CD8-positive, alpha-beta memory T cell (primary cell): ENCODE measurements at regions not wholly inside any gene's neighbourhood (a gene's known extent, or its start where the extent isn't known, plus 50 kb on each side); places are given as distances from the start of the nearest gene placed in this dataset.

Source experiments
- CTCF ChIA-PET: fragments of 350-600 bp; sonication (Branson Sonifier 250); formaldehyde crosslinking; loops from one replicate; lab custom pipeline; 2021; ENCODE audit warnings: antibody characterized with exemption; lab: Charles Lee
- POLR2A ChIA-PET: fragments of 350-600 bp; sonication (Branson Sonifier 250); formaldehyde crosslinking; loops from one replicate; lab custom pipeline; 2021; ENCODE audit warnings: antibody characterized with exemption; lab: Charles Lee
- DNase-seq, 5 donors: peaks; one replicate each; pipeline versions ENCODE4 v3.0.0 to v3.0.0-alpha.2; 2020 to 2022; ENCODE audit warnings: mixed read lengths in 1 of 5
- H3K27ac ChIP-seq: one replicate; pipeline ENCODE4 v1.7.0; 2013; ENCODE audit warnings: low read depth, mild to moderate bottlenecking, low read length, moderate library complexity
- H3K27me3 ChIP-seq: 2 replicates; pipeline ENCODE4 v1.7.0; 2013; ENCODE audit warnings: low read length, mild to moderate bottlenecking; ENCODE audit not compliant: insufficient read depth, poor library complexity, severe bottlenecking
- H3K36me3 ChIP-seq: 2 replicates; pipeline ENCODE4 v1.7.0; 2013; ENCODE audit warnings: mild to moderate bottlenecking, low read length, moderate library complexity; ENCODE audit not compliant: insufficient read depth
- H3K4me1 ChIP-seq: 2 replicates; pipeline ENCODE4 v1.7.0; 2013; ENCODE audit warnings: mild to moderate bottlenecking, low read length, moderate library complexity; ENCODE audit not compliant: insufficient read depth
- H3K4me3 ChIP-seq: 2 replicates; pipeline ENCODE4 v1.7.0; 2013; ENCODE audit warnings: mild to moderate bottlenecking, low read length
- H3K9me3 ChIP-seq: 2 replicates; pipeline ENCODE4 v1.7.0; 2013; ENCODE audit warnings: mild to moderate bottlenecking, low read length
- H3K27ac Mint-ChIP-seq, 8 donors: one replicate each; pipeline ENCODE4 v1.8.0; 2020 to 2021; ENCODE audit warnings: mixed read lengths in 8 of 8, mild to moderate bottlenecking in 6 of 8, inconsistent platforms in 3 of 8, moderate library complexity in 3 of 8
- H3K27me3 Mint-ChIP-seq, 2 donors: one replicate each; pipeline ENCODE4 v1.8.0; 2020 to 2021; ENCODE audit warnings: mixed read lengths in 2 of 2, mild to moderate bottlenecking in 1 of 2, moderate library complexity in 1 of 2
- H3K36me3 Mint-ChIP-seq, 3 donors: one replicate each; pipeline ENCODE4 v1.8.0; 2020 to 2021; ENCODE audit warnings: mixed read lengths in 3 of 3, inconsistent platforms in 1 of 3, mild to moderate bottlenecking in 1 of 3
- H3K4me1 Mint-ChIP-seq, 3 donors: one replicate each; pipeline ENCODE4 v1.8.0; 2020 to 2021; ENCODE audit warnings: mixed read lengths in 3 of 3, inconsistent platforms in 1 of 3, mild to moderate bottlenecking in 1 of 3
- H3K4me3 Mint-ChIP-seq, 7 donors: one replicate each; pipeline ENCODE4 v1.8.0; 2020 to 2021; ENCODE audit warnings: mixed read lengths in 7 of 7, mild to moderate bottlenecking in 6 of 7, moderate library complexity in 4 of 7, inconsistent platforms in 2 of 7
- H3K9me3 Mint-ChIP-seq, 5 donors: one replicate each; pipeline ENCODE4 v1.8.0; 2020 to 2022; ENCODE audit warnings: mixed read lengths in 5 of 5, mild to moderate bottlenecking in 3 of 5, moderate library complexity in 2 of 5, inconsistent platforms in 1 of 5

DNA sequence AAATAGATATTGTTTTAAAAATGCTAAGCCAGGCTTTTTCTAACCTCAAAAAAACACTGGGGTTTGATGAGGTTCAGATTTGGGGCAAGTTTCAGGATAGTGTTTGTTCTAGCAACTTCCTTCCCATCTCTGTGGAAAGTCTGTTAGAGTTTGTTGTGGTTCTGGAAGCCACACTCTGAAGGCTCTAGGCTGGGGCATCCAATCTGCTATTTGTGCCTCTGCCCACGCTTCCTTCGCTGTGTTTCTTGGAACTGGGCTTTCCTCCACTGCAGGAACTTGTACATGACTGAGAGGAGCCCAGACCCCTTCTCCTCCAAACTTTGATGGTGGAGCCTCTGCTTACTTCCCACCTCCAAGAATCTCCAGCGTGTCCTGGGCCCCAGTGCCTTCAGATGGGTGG, 108.5 kb upstream of the SLC25A13 start:
- no peak for DNase-seq
- H3K4me3 Mint-ChIP-seq = no peak overlapping the region
- ChIA-PET CTCF (no interaction called here), POLR2A (no interaction called here)
- no peak overlapping the region for H3K27ac Mint-ChIP-seq
- Histone ChIP-seq H3K27me3 (no peaks in the 10 kb centered on the region), H3K9me3 (no peaks in the 10 kb centered on the region), H3K4me1 (no peaks in the 10 kb centered on the region), H3K36me3 (no peaks in the 10 kb centered on the region), H3K27ac (no peak overlapping the region), H3K4me3 (no peak overlapping the region)
- H3K4me1 Mint-ChIP-seq = no peaks in the 10 kb centered on the region
- H3K9me3 Mint-ChIP-seq = peaks cover 0 to 2% (median 0%) of the 10 kb centered on the region in 5 donors
- H3K27me3 Mint-ChIP-seq = peaks cover 2 to 31% of the 10 kb centered on the region in 2 donors
- H3K36me3 Mint-ChIP-seq = peaks cover 0 to 3% (median 0%) of the 10 kb centered on the region in 3 donors

DNA sequence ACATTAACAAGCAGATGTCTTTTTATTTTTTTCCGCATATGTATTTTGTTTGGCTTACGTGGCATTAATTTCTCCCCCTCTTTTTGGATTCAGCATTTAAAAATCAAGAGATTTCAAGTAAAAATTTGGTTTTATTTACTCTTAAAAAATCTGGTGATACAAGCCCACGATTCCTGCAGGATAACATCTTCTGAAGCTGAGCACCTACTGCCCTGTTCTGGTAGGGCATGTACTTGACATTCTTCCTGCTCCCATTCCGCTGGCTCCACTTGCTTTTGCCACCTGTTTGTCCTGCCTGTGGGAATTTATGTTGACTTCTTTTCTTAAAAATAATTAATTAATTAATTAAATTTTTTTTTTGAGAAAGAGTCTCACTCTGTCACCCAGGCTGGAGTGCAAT, 105.2 kb upstream of the SLC25A13 start:
- H3K36me3 ChIP-seq = no peaks in the 10 kb centered on the region
- no peak overlapping the region for H3K27ac Mint-ChIP-seq
- peaks cover 0 to 3% (median 0%) of the 10 kb centered on the region in 3 donors for H3K36me3 Mint-ChIP-seq
- H3K4me3 Mint-ChIP-seq = no peak overlapping the region
- no peak overlapping the region for H3K4me3 ChIP-seq
- peaks cover 0 to 2% (median 0%) of the 10 kb centered on the region in 5 donors for H3K9me3 Mint-ChIP-seq
- ChIA-PET CTCF (no interaction called here), POLR2A (no interaction called here)
- DNase-seq = no peak
- H3K27ac ChIP-seq = no peak overlapping the region
- H3K27me3 ChIP-seq = no peaks in the 10 kb centered on the region
- no peaks in the 10 kb centered on the region for H3K4me1 ChIP-seq
- H3K4me1 Mint-ChIP-seq = no peaks in the 10 kb centered on the region
- peaks cover 2 to 27% of the 10 kb centered on the region in 2 donors for H3K27me3 Mint-ChIP-seq
- H3K9me3 ChIP-seq = no peaks in the 10 kb centered on the region

DNA sequence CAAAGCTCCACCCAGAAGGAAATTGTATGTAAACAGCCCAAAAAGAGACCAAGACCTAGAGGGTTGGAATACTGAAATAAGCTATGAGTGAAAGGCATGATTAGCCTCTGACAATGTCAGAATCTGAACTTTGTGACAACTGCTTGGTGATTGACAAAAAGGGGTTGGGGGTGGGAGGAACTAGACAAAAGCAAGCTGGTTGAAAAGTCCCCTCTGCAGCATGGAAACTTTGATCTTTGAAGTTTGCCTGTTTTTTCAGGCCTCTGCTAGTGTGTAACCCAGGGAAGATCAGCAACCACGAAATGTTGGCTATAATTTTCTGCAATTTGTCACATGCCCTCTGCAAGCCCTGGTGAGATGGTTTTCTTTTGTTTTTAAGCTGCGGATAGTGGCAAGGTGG, 104.8 kb upstream of the SLC25A13 start:
- Mint-ChIP-seq H3K27me3 (peaks cover 2 to 27% of the 10 kb centered on the region in 2 donors), H3K4me3 (no peak overlapping the region), H3K27ac (no peak overlapping the region), H3K9me3 (peaks cover 0 to 2% (median 0%) of the 10 kb centered on the region in 5 donors), H3K4me1 (no peaks in the 10 kb centered on the region), H3K36me3 (peaks cover 0 to 3% (median 0%) of the 10 kb centered on the region in 3 donors)
- POLR2A ChIA-PET = no interaction called here
- Histone ChIP-seq H3K9me3 (no peaks in the 10 kb centered on the region), H3K27ac (no peak overlapping the region), H3K4me3 (no peak overlapping the region), H3K4me1 (no peaks in the 10 kb centered on the region), H3K27me3 (no peaks in the 10 kb centered on the region), H3K36me3 (no peaks in the 10 kb centered on the region)
- CTCF ChIA-PET = no interaction called here
- no peak for DNase-seq

DNA sequence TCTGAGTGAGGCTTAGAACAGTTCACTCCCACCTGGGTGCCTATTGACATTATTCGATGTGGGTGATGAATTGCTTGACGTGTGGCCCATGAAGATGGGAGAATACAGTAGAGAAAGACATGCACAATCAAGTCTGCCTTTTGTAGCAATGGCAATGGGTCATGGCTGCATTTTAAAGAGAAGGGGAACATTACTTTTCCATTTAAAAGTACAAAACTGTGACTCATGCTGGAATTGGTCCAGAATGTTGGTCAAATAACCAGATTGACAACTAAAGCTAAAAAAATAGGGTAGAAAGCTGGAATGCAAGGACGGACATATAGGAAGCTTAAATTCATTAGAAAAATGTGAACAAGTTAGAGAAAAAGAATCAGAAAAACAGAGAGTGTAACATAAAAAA, 104.1 kb upstream of the SLC25A13 start:
- Mint-ChIP-seq H3K27me3 (peaks cover 2 to 27% of the 10 kb centered on the region in 2 donors), H3K4me1 (no peaks in the 10 kb centered on the region), H3K27ac (no peak overlapping the region), H3K9me3 (peaks cover 0 to 2% (median 0%) of the 10 kb centered on the region in 5 donors), H3K4me3 (no peak overlapping the region), H3K36me3 (peaks cover 0 to 3% (median 0%) of the 10 kb centered on the region in 3 donors)
- DNase-seq = no peak
- Histone ChIP-seq H3K4me1 (no peaks in the 10 kb centered on the region), H3K4me3 (no peak overlapping the region), H3K27ac (no peak overlapping the region), H3K36me3 (no peaks in the 10 kb centered on the region), H3K27me3 (no peaks in the 10 kb centered on the region), H3K9me3 (no peaks in the 10 kb centered on the region)
- CTCF ChIA-PET = no interaction called here
- POLR2A ChIA-PET = no interaction called here

DNA sequence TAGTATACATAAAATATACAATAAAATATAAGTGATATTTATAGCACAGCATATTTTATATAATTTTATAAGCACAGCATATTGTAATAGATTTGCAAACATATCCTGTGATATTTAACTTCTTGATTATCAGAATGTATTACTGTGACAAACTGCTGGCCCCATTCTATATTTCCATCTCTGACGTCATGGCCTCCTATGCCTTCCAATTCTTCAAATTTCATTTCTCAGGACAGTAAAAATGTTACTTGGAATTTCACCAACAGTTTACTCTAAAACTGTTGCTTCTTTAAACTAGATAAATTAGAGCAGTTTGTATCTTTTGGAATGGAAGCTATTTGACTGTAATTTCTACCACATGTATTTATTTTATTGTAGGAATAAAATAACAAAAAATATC, 102.5 kb upstream of the SLC25A13 start:
- H3K9me3 ChIP-seq = no peaks in the 10 kb centered on the region
- H3K27me3 Mint-ChIP-seq = peaks cover 2 to 26% of the 10 kb centered on the region in 2 donors
- H3K36me3 Mint-ChIP-seq = peaks cover 0 to 3% (median 0%) of the 10 kb centered on the region in 3 donors
- POLR2A ChIA-PET = no interaction called here
- no peak for DNase-seq
- H3K4me1 Mint-ChIP-seq = no peaks in the 10 kb centered on the region
- no peak overlapping the region for H3K27ac Mint-ChIP-seq
- CTCF ChIA-PET = no interaction called here
- H3K4me1 ChIP-seq = no peaks in the 10 kb centered on the region
- H3K27ac ChIP-seq = no peak overlapping the region
- H3K36me3 ChIP-seq = no peaks in the 10 kb centered on the region
- H3K9me3 Mint-ChIP-seq = peaks cover 0 to 2% (median 0%) of the 10 kb centered on the region in 5 donors
- no peak overlapping the region for H3K4me3 Mint-ChIP-seq
- H3K4me3 ChIP-seq = no peak overlapping the region
- no peaks in the 10 kb centered on the region for H3K27me3 ChIP-seq

DNA sequence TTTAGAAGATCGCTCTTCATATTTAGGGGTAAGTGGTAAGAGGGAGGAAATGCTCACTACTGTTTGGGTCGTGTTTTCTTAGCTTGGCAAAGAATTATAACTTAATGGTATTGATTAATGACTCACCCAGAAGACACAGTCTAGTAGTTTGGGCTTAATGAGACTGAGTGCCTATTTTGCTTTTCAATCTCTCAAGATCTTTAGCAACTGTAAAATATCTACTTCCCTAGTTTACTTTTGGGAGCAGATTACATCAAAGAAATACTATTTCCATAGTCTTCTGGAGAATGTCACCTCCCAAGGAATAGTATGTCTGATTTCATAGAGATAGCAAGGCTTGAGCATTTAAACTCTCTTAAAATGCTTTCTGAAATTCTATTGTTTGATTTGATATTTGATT, 100.5 kb upstream of the SLC25A13 start:
- no peaks in the 10 kb centered on the region for H3K4me1 Mint-ChIP-seq
- peaks cover 0 to 3% (median 0%) of the 10 kb centered on the region in 3 donors for H3K36me3 Mint-ChIP-seq

DNA sequence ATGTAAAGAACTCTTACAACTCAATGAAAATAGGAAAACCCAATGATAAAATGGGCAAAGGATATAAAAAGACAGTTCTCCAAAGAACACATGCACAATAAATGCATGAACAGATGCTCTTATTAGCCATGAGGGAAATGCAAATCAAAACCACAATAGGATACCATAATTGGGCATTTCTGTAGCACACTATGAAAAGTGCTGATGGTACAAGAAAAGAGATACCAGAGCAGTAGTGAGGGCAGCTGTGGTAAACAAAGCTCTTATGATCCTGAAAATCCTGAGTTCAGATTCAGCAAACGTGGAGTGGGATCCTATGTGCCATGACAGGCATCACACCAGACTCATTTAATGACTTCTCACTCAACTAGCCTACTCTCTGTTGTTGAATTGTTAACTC, 96.7 kb upstream of the SLC25A13 start:
- ChIA-PET POLR2A (no interaction called here), CTCF (no interaction called here)
- peaks cover 6 to 10% of the 10 kb centered on the region in 2 donors for H3K27me3 Mint-ChIP-seq

More for the DNA sequence above, 100.5 kb upstream of the SLC25A13 start:
- ChIA-PET CTCF (no interaction called here), POLR2A (interaction anchor here (0.6 kb wide), 1 partner anchor 599 kb away, joined by 4 read pairs; no protein-coding TSS in a partner anchor)
- Mint-ChIP-seq H3K9me3 (peaks cover 0 to 2% (median 0%) of the 10 kb centered on the region in 5 donors), H3K27ac (no peak overlapping the region), H3K27me3 (peaks cover 2 to 22% of the 10 kb centered on the region in 2 donors), H3K4me3 (no peak overlapping the region)
- H3K9me3 ChIP-seq = no peaks in the 10 kb centered on the region
- no peak overlapping the region for H3K4me3 ChIP-seq
- no peaks in the 10 kb centered on the region for H3K4me1 ChIP-seq
- no peak for DNase-seq
- no peaks in the 10 kb centered on the region for H3K27me3 ChIP-seq
- H3K36me3 ChIP-seq = no peaks in the 10 kb centered on the region
- no peak overlapping the region for H3K27ac ChIP-seq

DNA sequence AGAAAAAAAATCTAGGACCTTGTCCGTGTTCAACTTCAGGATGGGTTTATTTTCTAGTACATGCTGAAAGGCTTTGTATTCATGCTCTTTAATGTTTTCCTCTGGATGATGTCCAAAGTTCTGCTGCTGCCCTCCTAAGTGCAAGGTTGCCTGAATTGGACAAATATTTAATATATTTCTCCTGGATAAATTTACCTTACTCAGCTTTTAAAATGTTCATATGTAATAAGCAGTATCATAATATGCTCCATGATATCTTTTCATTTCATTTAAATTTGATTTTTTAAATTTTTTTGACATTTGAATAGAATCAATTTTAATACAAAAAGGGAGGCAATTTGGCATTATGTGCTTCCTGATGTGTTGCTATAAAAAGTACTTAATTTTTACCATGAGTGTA, 95.9 kb upstream of the SLC25A13 start:
- no peak for DNase-seq
- no peaks in the 10 kb centered on the region for H3K36me3 Mint-ChIP-seq
- Histone ChIP-seq H3K36me3 (no peaks in the 10 kb centered on the region), H3K9me3 (no peaks in the 10 kb centered on the region), H3K4me1 (no peaks in the 10 kb centered on the region), H3K4me3 (no peak overlapping the region), H3K27me3 (no peaks in the 10 kb centered on the region), H3K27ac (no peak overlapping the region)
- H3K4me1 Mint-ChIP-seq = no peaks in the 10 kb centered on the region
- H3K9me3 Mint-ChIP-seq = no peaks in the 10 kb centered on the region
- no peak overlapping the region for H3K4me3 Mint-ChIP-seq
- no peak overlapping the region for H3K27ac Mint-ChIP-seq
- ChIA-PET CTCF (no interaction called here), POLR2A (no interaction called here)
- peaks cover 6 to 10% of the 10 kb centered on the region in 2 donors for H3K27me3 Mint-ChIP-seq

More for the DNA sequence above, 96.7 kb upstream of the SLC25A13 start:
- no peaks in the 10 kb centered on the region for H3K27me3 ChIP-seq
- H3K4me3 Mint-ChIP-seq = no peak overlapping the region
- H3K36me3 ChIP-seq = no peaks in the 10 kb centered on the region
- no peak overlapping the region for H3K4me3 ChIP-seq
- DNase-seq = no peak
- no peak overlapping the region for H3K27ac ChIP-seq
- no peaks in the 10 kb centered on the region for H3K9me3 ChIP-seq
- H3K4me1 ChIP-seq = no peaks in the 10 kb centered on the region
- no peaks in the 10 kb centered on the region for H3K9me3 Mint-ChIP-seq
- H3K36me3 Mint-ChIP-seq = no peaks in the 10 kb centered on the region
- no peaks in the 10 kb centered on the region for H3K4me1 Mint-ChIP-seq
- no peak overlapping the region for H3K27ac Mint-ChIP-seq
